Smooth muscle cell (in vitro differentiated cells): ENCODE measurements at regions not wholly inside any gene's neighbourhood (a gene's known extent, or its start where the extent isn't known, plus 50 kb on each side); places are given as distances from the start of the nearest gene placed in this dataset.

Experiments
- DNase-seq: peaks from one replicate; lab custom pipeline; 2025; ENCODE audit not compliant: unreplicated experiment; lab: John Stamatoyannopoulos, UW
- H2AFZ ChIP-seq: fragments of 200-600 bp; sonication (generic); 2 replicates; pipeline ENCODE4 v1.6.0; 2016; ENCODE audit warnings: antibody characterized with exemption, low read depth, mild to moderate bottlenecking
- H3F3A ChIP-seq: fragments of 200-600 bp; sonication (generic); 2 replicates; pipeline ENCODE4 v1.6.0; 2017; ENCODE audit warnings: antibody characterized with exemption, low read depth
- H3K27ac ChIP-seq: fragments of 200-600 bp; sonication (generic); 2 replicates; pipeline ENCODE4 v1.5.1; 2016; ENCODE audit warnings: low read depth, mild to moderate bottlenecking
- H3K27me3 ChIP-seq: fragments of 200-600 bp; sonication (generic); 2 replicates; pipeline ENCODE4 v1.6.1; 2016; ENCODE audit warnings: low read depth, mild to moderate bottlenecking
- H3K36me3 ChIP-seq: fragments of 200-600 bp; sonication (generic); 2 replicates; pipeline ENCODE4 v1.5.1; 2016; ENCODE audit warnings: low read depth
- H3K4me1 ChIP-seq: fragments of 200-600 bp; sonication (generic); 2 replicates; pipeline ENCODE4 v1.5.1; 2016; ENCODE audit warnings: low read depth
- H3K4me2 ChIP-seq: fragments of 200-600 bp; sonication (generic); 2 replicates; pipeline ENCODE4 v1.6.0; 2016; ENCODE audit warnings: mild to moderate bottlenecking
- H3K4me3 ChIP-seq: fragments of 200-600 bp; sonication (generic); 2 replicates; pipeline ENCODE4 v1.5.1; 2016; ENCODE audit warnings: mild to moderate bottlenecking
- H3K79me2 ChIP-seq: fragments of 200-600 bp; sonication (generic); 2 replicates; pipeline ENCODE4 v1.6.0; 2016; ENCODE audit warnings: low read depth, mild to moderate bottlenecking
- H3K9ac ChIP-seq: fragments of 200-600 bp; sonication (generic); 2 replicates; pipeline ENCODE4 v1.6.0; 2016; ENCODE audit warnings: low read depth
- H3K9me3 ChIP-seq: fragments of 200-600 bp; sonication (generic); replicated peaks from 2 replicates; pipeline ENCODE4 v1.5.1; 2016; ENCODE audit warnings: low read depth
- H4K20me1 ChIP-seq: fragments of 200-600 bp; sonication (generic); 2 replicates; pipeline ENCODE4 v1.6.0; 2016; ENCODE audit warnings: low read depth
- WGBS: methylation state at CpG from one replicate; pipeline ENCODE4 v1.1.7; 2016; ENCODE audit warnings: low lambda C conversion rate; 5-methylcytosine and 5-hydroxymethylcytosine counted together
- TF ChIP-seq, protein P1 (sequence below): fragments of 200-600 bp; sonication (generic); IDR thresholded peaks from 2 replicates; pipeline ENCODE4 v1.5.1; 2017; ENCODE audit warnings: borderline replicate concordance, mild to moderate bottlenecking, antibody characterized with exemption; ENCODE audit not compliant: insufficient read depth, poor library complexity, severe bottlenecking

DNA sequence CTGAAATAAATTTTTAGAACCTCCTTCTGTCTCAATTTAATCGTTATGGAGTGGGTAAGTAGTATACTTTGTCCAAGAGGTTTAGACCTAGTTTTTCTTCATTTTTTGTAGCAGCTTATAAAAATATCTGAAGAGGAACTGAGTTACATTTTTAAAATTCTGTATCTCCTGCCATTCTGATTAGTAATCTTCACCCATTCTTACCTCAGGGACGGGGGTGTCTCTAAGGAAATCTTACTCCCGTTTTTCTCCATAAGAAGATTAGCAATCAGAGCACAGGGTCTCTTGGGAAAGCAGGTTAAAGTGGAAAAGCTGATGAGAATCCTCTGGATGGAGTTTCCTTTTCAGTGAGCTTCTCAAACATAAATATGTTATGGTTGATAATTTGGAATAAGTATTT is 259.3 kb upstream of the FAM83B start:
- Histone ChIP-seq H3K27ac (no peak overlapping the region), H3K4me1 (no peaks in the 10 kb centered on the region), H4K20me1 (no peaks in the 10 kb centered on the region), H3K27me3 (no peaks in the 10 kb centered on the region), H3K9ac (no peak overlapping the region), H3F3A (no peaks in the 10 kb centered on the region), H3K36me3 (no peaks in the 10 kb centered on the region), H3K4me3 (no peak overlapping the region), H3K4me2 (no peak overlapping the region), H3K79me2 (no peaks in the 10 kb centered on the region), H3K9me3 (no peaks in the 10 kb centered on the region), H2AFZ (peak overlapping the region; percentile 28)
- 72% methylated on average over 3 of the region's 3 CpGs for WGBS
- TF ChIP-seq, protein P1, sequence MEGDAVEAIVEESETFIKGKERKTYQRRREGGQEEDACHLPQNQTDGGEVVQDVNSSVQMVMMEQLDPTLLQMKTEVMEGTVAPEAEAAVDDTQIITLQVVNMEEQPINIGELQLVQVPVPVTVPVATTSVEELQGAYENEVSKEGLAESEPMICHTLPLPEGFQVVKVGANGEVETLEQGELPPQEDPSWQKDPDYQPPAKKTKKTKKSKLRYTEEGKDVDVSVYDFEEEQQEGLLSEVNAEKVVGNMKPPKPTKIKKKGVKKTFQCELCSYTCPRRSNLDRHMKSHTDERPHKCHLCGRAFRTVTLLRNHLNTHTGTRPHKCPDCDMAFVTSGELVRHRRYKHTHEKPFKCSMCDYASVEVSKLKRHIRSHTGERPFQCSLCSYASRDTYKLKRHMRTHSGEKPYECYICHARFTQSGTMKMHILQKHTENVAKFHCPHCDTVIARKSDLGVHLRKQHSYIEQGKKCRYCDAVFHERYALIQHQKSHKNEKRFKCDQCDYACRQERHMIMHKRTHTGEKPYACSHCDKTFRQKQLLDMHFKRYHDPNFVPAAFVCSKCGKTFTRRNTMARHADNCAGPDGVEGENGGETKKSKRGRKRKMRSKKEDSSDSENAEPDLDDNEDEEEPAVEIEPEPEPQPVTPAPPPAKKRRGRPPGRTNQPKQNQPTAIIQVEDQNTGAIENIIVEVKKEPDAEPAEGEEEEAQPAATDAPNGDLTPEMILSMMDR: no peak
- DNase-seq: no peak

GRCh38 chr6:54588176-54588575 is 258.4 kb upstream of the FAM83B start:
- H3K4me2 ChIP-seq: no peak overlapping the region
- no peaks in the 10 kb centered on the region for H3F3A ChIP-seq
- no peaks in the 10 kb centered on the region for H3K36me3 ChIP-seq
- TF ChIP-seq, protein P1: no peak
- H4K20me1 ChIP-seq: no peaks in the 10 kb centered on the region
- no peak overlapping the region for H3K4me3 ChIP-seq
- no peaks in the 10 kb centered on the region for H3K4me1 ChIP-seq
- no peaks in the 10 kb centered on the region for H3K79me2 ChIP-seq
- no peak overlapping the region for H3K27ac ChIP-seq
- no peak for DNase-seq
- H3K9ac ChIP-seq: no peak overlapping the region
- H3K9me3 ChIP-seq: no peaks in the 10 kb centered on the region
- H3K27me3 ChIP-seq: no peaks in the 10 kb centered on the region
- 94% methylated on average over 1 of the region's 1 CpG for WGBS
- peak overlapping the region; percentile 28 for H2AFZ ChIP-seq

DNA sequence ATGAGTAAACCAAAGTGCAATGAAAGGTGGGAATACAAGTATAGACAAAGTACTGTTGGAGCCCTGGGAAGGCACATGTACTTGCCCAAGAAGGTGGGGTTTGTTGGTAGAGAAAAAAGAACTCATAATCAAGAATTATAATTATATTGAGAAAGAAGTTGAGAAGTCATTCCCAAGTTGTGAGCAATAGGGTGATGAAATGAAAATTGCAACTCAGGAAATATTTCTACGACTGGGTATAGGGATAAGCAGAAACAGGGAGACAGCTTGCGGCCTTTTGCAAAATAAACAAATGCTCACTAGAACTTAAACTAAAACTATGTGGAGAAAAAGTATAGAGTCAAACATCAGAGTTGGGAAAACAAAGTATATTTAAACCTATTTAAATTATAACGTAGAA is 250.7 kb upstream of the FAM83B start:
- peak overlapping the region; percentile 3 for H3K4me2 ChIP-seq
- no peaks in the 10 kb centered on the region for H4K20me1 ChIP-seq
- TF ChIP-seq, protein P1: no peak
- H3K79me2 ChIP-seq: no peaks in the 10 kb centered on the region
- DNase-seq: no peak
- H3K36me3 ChIP-seq: no peaks in the 10 kb centered on the region
- H3K9me3 ChIP-seq: no peaks in the 10 kb centered on the region
- 39% methylated on average over 3 of the region's 3 CpGs for WGBS
- no peaks in the 10 kb centered on the region for H3K27me3 ChIP-seq
- H3K4me3 ChIP-seq: no peak overlapping the region
- no peaks in the 10 kb centered on the region for H3K4me1 ChIP-seq
- no peak overlapping the region for H3K9ac ChIP-seq
- H2AFZ ChIP-seq: peak overlapping the region; percentile 30
- peak overlapping the region; percentile 47 for H3K27ac ChIP-seq
- no peaks in the 10 kb centered on the region for H3F3A ChIP-seq

DNA sequence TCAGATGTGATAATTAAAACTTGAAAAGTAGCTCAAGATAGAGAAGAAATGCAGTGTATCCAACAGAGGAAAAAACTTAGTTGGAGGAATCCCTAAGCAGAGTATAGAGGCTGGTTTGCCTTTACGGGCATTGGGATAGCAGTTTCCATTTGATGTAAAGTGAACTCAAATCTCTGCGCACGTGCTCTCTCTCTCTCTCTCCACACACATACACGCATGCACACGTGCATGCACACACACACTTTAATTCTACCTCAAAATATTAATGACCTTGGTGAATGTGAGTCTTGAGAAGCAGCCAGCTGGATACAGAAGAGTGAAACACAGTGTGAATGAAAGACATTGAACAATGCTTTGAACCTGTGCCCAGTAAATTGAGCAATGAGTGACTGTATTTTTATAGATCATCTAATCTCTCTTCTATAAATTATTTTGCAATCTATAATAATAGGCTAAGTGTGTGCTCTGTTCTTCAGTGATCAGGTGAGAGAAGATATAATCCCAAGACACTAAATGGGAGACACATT is 247.7 kb upstream of the FAM83B start:
- 92% methylated on average over 5 of the region's 5 CpGs for WGBS
- no peaks in the 10 kb centered on the region for H3K4me1 ChIP-seq
- no peak overlapping the region for H3K27ac ChIP-seq
- no peaks in the 10 kb centered on the region for H3F3A ChIP-seq
- H3K27me3 ChIP-seq: no peaks in the 10 kb centered on the region
- no peaks in the 10 kb centered on the region for H3K36me3 ChIP-seq
- no peak overlapping the region for H3K9ac ChIP-seq
- no peaks in the 10 kb centered on the region for H3K9me3 ChIP-seq
- H3K4me3 ChIP-seq: no peak overlapping the region
- H2AFZ ChIP-seq: no peak overlapping the region
- DNase-seq: no peak
- no peaks in the 10 kb centered on the region for H3K79me2 ChIP-seq
- H4K20me1 ChIP-seq: no peaks in the 10 kb centered on the region
- H3K4me2 ChIP-seq: no peak overlapping the region
- TF ChIP-seq, protein P1: no peak
